ENCODE measurements at regions not wholly inside any gene's neighbourhood (a gene's known extent, or its start where the extent isn't known, plus 50 kb on each side); places are given as distances from the start of the nearest gene placed in this dataset.

GRCh38 chr6:88294702-88295101 lies 128.6 kb upstream of the CNR1 start:
- no peak for TF ChIP-seq CTCF (IDR thresholded peaks at IDR 0.05; ENCODE audit: insufficient read depth, low read depth, low read length, missing control alignments)
- no peak overlapping the region for H3K4me3 ChIP-seq (ENCODE audit: low read length)

DNA sequence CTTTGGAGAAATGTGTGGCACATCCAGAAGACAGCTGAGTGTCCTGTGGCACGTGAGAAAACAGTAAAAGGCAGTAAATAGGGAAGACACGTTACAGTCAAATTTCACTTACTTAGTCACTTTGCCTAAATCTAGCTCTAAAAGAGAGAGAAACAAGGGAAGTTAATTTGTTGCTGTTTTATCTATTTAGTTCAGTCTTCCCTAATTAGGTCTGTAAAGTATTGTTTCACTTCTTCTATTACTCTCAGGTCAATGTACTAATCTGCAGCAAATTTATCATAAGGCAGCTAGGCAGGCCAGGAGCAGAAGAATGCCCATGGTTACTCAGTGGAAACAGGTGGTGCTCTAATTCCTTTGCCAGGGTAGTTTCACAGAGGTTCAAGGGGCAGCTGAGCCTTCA lies 124.3 kb upstream of the CNR1 start:
- no peak overlapping the region for H3K4me3 ChIP-seq (ENCODE audit: low read length)
- no peak for TF ChIP-seq CTCF (IDR thresholded peaks at IDR 0.05; ENCODE audit: insufficient read depth, low read depth, low read length, missing control alignments)
- no peak for DNase-seq (ENCODE audit: low read depth)

More at GRCh38 chr6:88294702-88295101, 128.6 kb upstream of the CNR1 start:
- DNase-seq (ENCODE audit: low read depth): no peak

- no peak overlapping the region for H3K4me3 ChIP-seq (ENCODE audit: low read length)
- no peak for DNase-seq (ENCODE audit: low read depth)
- TF ChIP-seq CTCF (IDR thresholded peaks at IDR 0.05; ENCODE audit: insufficient read depth, low read depth, low read length, missing control alignments): no peak
Observed at GRCh38 chr6:88287696-88288095, 121.5 kb upstream of the CNR1 start.

- no peak for TF ChIP-seq CTCF (IDR thresholded peaks at IDR 0.05; ENCODE audit: insufficient read depth, low read depth, low read length, missing control alignments)
- H3K4me3 ChIP-seq (ENCODE audit: low read length): no peak overlapping the region
- no peak for DNase-seq (ENCODE audit: low read depth)
Observed at GRCh38 chr6:88276331-88276730, 110.2 kb upstream of the CNR1 start.

GRCh38 chr6:88268508-88268907 lies 102.4 kb upstream of the CNR1 start:
- no peak overlapping the region for H3K4me3 ChIP-seq (ENCODE audit: low read length)
- TF ChIP-seq CTCF (IDR thresholded peaks at IDR 0.05; ENCODE audit: insufficient read depth, low read depth, low read length, missing control alignments): no peak
- DNase-seq (ENCODE audit: low read depth): no peak

DNA sequence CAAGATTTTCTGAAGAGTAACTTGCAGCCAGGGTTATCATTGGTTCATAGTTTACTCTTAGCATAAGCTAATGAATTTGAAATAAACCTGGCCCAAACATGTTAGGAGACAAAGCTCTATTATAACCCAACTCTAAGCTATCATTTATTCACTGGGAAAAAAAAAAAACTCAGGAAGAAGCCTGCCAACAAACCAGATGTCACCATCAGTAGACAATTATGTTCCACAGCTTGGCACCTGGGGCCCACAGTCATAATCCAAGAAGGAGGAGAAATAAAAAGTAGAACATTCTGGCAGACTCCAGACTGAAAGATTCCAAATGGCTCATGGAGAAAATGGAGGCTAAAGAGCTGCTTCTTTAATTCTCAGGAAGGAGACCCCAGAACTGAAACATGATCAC lies 100.0 kb upstream of the CNR1 start:
- no peak for TF ChIP-seq CTCF (IDR thresholded peaks at IDR 0.05; ENCODE audit: insufficient read depth, low read depth, low read length, missing control alignments)
- H3K4me3 ChIP-seq (ENCODE audit: low read length): no peak overlapping the region
- no peak for DNase-seq (ENCODE audit: low read depth)

DNA sequence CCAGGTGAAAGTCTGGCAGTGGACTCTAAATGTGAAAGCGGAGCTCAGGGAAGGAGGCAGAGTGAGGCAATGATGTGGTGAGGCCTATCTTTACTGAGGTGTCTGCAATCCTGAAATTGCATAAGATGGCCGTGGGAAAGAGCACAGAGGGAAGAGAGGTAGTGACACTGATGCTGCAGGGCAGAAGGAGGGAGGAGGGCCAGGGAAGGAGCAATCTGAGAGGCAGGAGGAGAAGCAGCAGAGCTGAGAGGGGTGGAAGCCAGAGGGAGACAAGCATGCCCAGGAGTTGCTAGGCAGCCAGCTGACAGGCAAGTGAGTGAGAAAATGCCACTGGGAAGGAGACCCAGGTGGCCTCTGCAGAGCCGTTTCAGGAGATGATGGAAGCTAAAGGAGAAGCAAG lies 97.4 kb upstream of the CNR1 start:
- no peak for TF ChIP-seq CTCF (IDR thresholded peaks at IDR 0.05; ENCODE audit: insufficient read depth, low read depth, low read length, missing control alignments)
- no peak overlapping the region for H3K4me3 ChIP-seq (ENCODE audit: low read length)
- peak; percentile 18 for DNase-seq (ENCODE audit: low read depth)
